OCI-LY1 (cell line): ENCODE measurements at regions not wholly inside any gene's neighbourhood (a gene's known extent, or its start where the extent isn't known, plus 50 kb on each side); places are given as distances from the start of the nearest gene placed in this dataset.

Experiments used
- CTCF ChIP-seq: fragments of 200-600 bp; sonication (generic), shearing (Covaris generic); IDR thresholded peaks from 2 replicates; pipeline ENCODE4 v1.5.1; 2017; ENCODE audit warnings: mild to moderate bottlenecking, antibody characterized with exemption, low read length, moderate library complexity, mixed read lengths
- EZH2 ChIP-seq: fragments of 200-600 bp; sonication (generic), shearing (Covaris generic); IDR thresholded peaks from 2 replicates; pipeline ENCODE4 v1.8.0; 2017; ENCODE audit warnings: borderline replicate concordance, mixed run types, mild to moderate bottlenecking, antibody characterized with exemption, low read length, moderate library complexity, mixed read lengths

GRCh38 chr4:12145768-12146167 is 717.1 kb upstream of the HS3ST1 start:
- TF ChIP-seq CTCF (no peak), EZH2 (no peak)
